T-helper 2 cell treated with Interferon-gamma antibody and Interleukin-4, amounts not matched to agents 5 μg/mL and 100 μg/mL, for 36 hours (primary cell): ENCODE measurements at regions not wholly inside any gene's neighbourhood (a gene's known extent, or its start where the extent isn't known, plus 50 kb on each side); places are given as distances from the start of the nearest gene placed in this dataset.

Experiments
- DNase-seq: peaks from one replicate; pipeline ENCODE4 v3.0.0; 2021; ENCODE audit warnings: low spot score
- H3K27ac Mint-ChIP-seq: one replicate; pipeline ENCODE4 v1.8.0; 2021; ENCODE audit warnings: mild to moderate bottlenecking, mixed read lengths
- H3K27me3 Mint-ChIP-seq: one replicate; pipeline ENCODE4 v1.8.0; 2021; ENCODE audit warnings: low read depth, mixed read lengths
- H3K36me3 Mint-ChIP-seq: one replicate; pipeline ENCODE4 v1.8.0; 2021; ENCODE audit warnings: low read depth, mixed read lengths
- H3K4me1 Mint-ChIP-seq: one replicate; pipeline ENCODE4 v1.8.0; 2021; ENCODE audit warnings: low read depth, mixed read lengths
- H3K4me3 Mint-ChIP-seq: one replicate; pipeline ENCODE4 v1.8.0; 2022; ENCODE audit warnings: mild to moderate bottlenecking, moderate library complexity, mixed read lengths
- H3K9me3 Mint-ChIP-seq: one replicate; pipeline ENCODE4 v1.8.0; 2021; ENCODE audit warnings: mixed read lengths

DNA sequence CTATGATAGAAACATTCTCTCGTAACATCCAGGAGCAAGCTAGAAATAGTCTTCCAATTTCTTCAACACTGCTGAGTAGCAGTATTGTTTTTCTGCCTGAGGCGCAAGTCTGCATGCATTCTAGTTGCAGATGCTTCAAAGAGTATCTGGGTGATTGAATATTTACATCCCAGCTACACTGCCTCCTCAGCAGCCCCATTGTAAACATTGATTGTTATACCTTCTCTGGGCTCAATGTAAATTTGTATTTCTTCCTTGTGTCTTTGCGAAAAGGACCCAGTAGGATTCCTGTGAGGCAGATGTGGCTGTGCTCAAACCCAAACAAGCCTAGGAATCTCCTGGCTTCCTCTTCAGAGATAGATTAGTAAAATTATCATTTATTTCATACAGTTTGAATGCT lies 320.7 kb downstream of the CDC14C start:
- no peaks in the 10 kb centered on the region for H3K27me3 Mint-ChIP-seq
- H3K27ac Mint-ChIP-seq: no peak overlapping the region
- H3K4me3 Mint-ChIP-seq: no peak overlapping the region
- peaks cover 4% of the 10 kb centered on the region for H3K9me3 Mint-ChIP-seq
- no peak for DNase-seq
- H3K36me3 Mint-ChIP-seq: no peaks in the 10 kb centered on the region
- H3K4me1 Mint-ChIP-seq: no peaks in the 10 kb centered on the region

DNA sequence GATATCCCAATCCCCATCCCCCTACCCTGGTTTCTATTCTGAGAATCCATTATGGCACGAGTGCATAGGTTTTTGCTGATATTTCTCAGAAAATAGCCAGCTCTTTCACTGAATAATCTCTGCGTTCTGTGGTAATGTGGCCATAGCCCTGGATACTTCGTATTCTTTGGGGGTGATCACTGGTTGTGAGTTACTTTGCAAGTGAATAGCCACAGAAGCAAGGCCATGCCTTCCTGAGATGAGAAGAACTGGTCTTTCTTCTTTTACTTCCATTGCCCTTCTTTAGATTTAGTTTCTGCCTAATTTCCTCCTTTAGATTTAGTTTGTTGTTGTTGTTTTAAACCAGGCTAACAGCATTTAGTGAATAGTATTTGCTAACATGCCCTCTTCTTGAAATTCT lies 323.4 kb downstream of the CDC14C start:
- Mint-ChIP-seq H3K27me3 (no peaks in the 10 kb centered on the region), H3K36me3 (no peaks in the 10 kb centered on the region), H3K27ac (no peak overlapping the region), H3K9me3 (peaks cover 4% of the 10 kb centered on the region), H3K4me3 (no peak overlapping the region), H3K4me1 (no peaks in the 10 kb centered on the region)
- no peak for DNase-seq

DNA sequence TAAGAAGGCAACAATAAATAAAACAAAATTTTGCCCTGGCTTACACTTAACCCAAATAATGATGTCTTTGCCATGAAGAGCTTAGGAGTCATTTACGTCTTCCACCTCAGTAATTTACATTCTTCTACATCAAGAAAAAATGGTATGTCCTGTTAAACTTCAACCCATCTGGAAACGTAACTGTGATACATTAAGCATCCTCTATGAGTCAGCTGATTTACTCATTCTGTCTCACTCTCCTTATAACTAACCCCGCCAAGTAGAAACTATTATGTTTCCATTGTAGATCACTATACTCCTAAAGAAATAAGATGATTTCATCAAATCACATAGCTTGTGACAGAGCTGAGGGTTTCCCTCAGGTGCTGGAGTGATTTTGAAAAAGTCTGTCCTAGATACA lies 330.7 kb downstream of the CDC14C start:
- H3K36me3 Mint-ChIP-seq: no peaks in the 10 kb centered on the region
- H3K27me3 Mint-ChIP-seq: no peaks in the 10 kb centered on the region
- H3K4me3 Mint-ChIP-seq: no peak overlapping the region
- no peak overlapping the region for H3K27ac Mint-ChIP-seq
- DNase-seq: no peak
- H3K9me3 Mint-ChIP-seq: peaks cover 3% of the 10 kb centered on the region
- H3K4me1 Mint-ChIP-seq: no peaks in the 10 kb centered on the region

DNA sequence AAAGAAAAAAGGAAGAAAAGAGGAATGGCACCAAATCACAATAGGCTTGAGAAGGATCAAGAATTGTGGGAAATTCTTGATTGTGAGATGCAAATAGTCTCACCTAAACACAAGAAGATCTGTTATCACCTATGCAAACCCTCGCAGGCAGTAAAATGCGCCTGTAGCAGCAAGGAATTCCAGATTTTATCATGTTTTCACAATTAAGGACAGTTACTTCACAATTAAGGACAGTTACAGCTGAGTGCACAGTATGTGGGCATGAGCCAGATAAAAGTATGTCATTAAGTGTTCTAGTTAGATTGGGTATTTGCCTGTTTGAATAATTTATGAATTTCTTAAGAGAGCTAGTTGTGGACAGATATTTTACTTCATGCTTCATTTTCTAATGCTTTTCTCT lies 336.2 kb downstream of the CDC14C start:
- peaks cover 3% of the 10 kb centered on the region for H3K9me3 Mint-ChIP-seq
- no peaks in the 10 kb centered on the region for H3K4me1 Mint-ChIP-seq
- H3K27me3 Mint-ChIP-seq: no peaks in the 10 kb centered on the region
- H3K27ac Mint-ChIP-seq: no peak overlapping the region
- no peak overlapping the region for H3K4me3 Mint-ChIP-seq
- no peak for DNase-seq
- no peaks in the 10 kb centered on the region for H3K36me3 Mint-ChIP-seq

DNA sequence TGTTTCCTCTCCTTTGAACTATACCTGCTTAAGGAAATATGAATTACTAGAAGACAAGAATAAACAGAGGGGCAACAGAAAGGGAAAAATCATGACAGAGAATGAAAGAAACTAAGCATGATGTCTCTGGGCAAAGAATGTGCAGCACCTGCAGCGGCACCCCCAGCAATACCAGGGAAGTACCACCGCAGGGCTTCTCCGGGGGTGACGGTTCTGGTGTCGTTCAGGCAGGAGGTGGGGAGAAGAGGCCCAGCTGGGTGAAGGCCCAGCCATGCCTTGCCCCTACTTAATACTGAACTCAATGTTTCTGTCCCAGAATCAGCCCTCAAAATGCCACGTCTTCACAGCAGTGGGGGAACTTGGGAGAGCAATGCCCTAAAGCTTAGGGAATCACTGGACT lies 337.6 kb downstream of the CDC14C start:
- H3K4me3 Mint-ChIP-seq: no peak overlapping the region
- no peak for DNase-seq
- H3K27me3 Mint-ChIP-seq: no peaks in the 10 kb centered on the region
- no peaks in the 10 kb centered on the region for H3K36me3 Mint-ChIP-seq
- H3K9me3 Mint-ChIP-seq: no peaks in the 10 kb centered on the region
- H3K27ac Mint-ChIP-seq: no peak overlapping the region
- H3K4me1 Mint-ChIP-seq: no peaks in the 10 kb centered on the region

DNA sequence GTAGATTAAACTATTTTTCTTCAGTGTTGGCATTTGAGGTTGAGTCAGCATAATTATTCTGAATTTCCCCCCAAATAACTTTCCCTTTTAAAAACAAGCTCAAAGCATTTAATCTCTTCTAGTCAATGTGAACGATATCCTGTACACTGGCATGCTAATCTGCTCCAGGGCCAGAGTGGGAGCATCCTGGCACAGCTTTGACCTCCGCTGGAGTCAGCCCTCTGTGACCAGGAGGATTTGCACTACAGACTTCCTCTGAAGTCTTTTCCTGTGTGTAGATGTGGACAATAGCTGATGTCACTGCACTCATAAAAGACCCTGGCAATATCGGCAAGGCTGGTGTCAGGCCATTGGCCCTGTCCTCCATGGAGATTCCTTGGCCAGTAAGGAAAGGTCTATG lies 340.2 kb downstream of the CDC14C start:
- Mint-ChIP-seq H3K4me1 (no peaks in the 10 kb centered on the region), H3K36me3 (no peaks in the 10 kb centered on the region), H3K4me3 (no peak overlapping the region), H3K9me3 (no peaks in the 10 kb centered on the region), H3K27ac (no peak overlapping the region), H3K27me3 (no peaks in the 10 kb centered on the region)
- no peak for DNase-seq

DNA sequence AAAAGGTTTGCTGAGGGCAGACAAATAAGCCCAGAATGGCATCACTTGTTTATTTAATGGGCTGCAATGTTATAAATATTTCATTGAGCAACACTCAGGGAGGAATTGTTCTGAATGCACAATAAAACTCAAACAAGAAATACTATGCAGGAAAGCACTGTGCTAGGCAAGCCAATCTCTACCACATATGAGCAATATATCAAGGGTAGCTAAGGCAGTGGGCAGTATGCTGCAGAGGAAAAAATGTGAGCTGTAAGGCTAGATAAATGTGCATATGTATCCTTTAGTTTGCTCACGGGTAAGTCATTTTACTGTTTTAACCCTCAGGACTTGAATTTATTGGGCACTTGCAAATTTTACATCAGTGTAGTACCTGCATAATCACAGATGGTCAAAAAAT lies 349.6 kb downstream of the CDC14C start:
- Mint-ChIP-seq H3K27ac (no peak overlapping the region), H3K9me3 (peaks cover 4% of the 10 kb centered on the region), H3K4me1 (no peaks in the 10 kb centered on the region), H3K27me3 (no peaks in the 10 kb centered on the region), H3K36me3 (no peaks in the 10 kb centered on the region), H3K4me3 (no peak overlapping the region)
- DNase-seq: no peak

DNA sequence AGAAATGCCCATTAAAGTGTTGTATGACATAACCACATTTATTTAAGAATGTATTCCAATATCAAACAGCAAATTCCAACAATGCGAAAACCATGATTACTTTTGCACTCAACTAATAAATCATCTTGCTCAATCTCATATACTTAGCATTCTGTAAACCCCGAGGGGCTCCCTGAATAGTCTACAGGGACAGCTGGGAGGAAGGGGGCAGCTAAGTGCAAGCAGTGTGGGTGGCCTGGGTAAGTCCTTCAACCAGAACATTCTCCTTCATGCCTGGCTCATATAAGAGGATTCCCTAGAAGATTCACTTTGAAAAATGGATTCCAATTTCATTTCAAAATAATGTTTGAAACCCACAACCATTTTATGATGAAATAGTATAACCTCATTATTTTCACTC lies 355.5 kb downstream of the CDC14C start:
- Mint-ChIP-seq H3K4me1 (no peaks in the 10 kb centered on the region), H3K27ac (no peak overlapping the region), H3K4me3 (no peak overlapping the region), H3K9me3 (no peaks in the 10 kb centered on the region), H3K27me3 (no peaks in the 10 kb centered on the region), H3K36me3 (no peaks in the 10 kb centered on the region)
- DNase-seq: no peak

DNA sequence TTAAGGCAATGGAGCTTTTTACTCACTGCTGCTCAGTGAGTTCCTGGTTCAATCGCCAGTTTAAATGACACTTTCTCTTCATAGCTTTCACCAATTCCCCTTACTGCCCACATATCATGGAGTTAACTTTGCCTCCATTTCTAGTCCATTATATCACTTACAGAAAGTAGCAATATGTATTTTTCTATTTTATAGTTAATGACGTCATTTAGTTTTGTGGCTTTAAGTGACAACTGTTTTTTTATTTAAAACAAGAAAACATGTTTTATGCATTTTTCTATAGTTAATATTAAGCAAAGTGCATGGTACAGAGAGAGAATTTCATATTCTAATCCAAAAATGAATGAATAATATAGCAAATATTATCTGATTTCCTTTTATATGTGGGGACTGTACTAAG lies 363.3 kb downstream of the CDC14C start:
- Mint-ChIP-seq H3K36me3 (no peaks in the 10 kb centered on the region), H3K9me3 (no peaks in the 10 kb centered on the region), H3K27ac (no peak overlapping the region), H3K4me1 (no peaks in the 10 kb centered on the region), H3K4me3 (no peak overlapping the region), H3K27me3 (no peaks in the 10 kb centered on the region)
- no peak for DNase-seq

DNA sequence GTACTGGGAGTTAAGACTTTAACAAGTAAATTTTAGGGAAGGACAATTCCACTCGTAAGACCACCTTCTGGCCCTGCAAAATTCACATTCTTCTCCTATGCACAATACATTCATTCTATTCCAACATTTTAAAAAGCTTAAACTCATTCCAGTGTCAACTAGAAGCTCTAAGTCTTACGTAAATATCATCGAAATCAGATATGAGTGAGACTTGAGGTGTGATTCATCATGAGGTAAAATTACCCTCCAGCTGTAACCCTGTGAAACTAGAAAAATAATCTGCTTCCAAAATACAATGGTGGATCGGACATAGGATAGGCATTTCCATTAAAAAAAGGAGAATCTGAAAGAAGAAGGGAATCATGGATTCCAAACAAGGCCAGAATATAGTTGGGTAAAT lies 370.3 kb downstream of the CDC14C start:
- Mint-ChIP-seq H3K4me1 (no peaks in the 10 kb centered on the region), H3K27ac (no peak overlapping the region), H3K36me3 (no peaks in the 10 kb centered on the region), H3K9me3 (peaks cover 3% of the 10 kb centered on the region), H3K27me3 (no peaks in the 10 kb centered on the region), H3K4me3 (no peak overlapping the region)
- DNase-seq: no peak

DNA sequence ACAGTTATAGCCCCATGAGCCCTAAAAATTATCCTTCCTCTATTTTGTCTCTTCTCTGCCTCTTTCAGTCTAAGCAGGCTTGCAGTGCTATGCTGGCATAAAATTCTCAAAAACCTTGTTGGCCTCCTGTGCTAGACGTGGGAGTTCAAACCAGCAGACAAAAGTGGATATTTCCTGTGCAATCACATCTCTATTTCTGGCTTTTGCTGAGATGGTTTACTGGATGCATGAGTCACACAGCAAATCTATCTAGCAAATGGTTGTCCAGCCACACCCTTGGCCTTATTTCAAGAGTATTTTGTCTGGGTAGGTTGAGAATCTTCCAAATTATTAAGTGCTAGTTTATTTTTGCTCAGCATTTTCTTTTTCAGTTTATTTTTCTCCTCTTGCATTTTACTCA lies 370.8 kb downstream of the CDC14C start:
- H3K27ac Mint-ChIP-seq: no peak overlapping the region
- no peaks in the 10 kb centered on the region for H3K4me1 Mint-ChIP-seq
- no peaks in the 10 kb centered on the region for H3K36me3 Mint-ChIP-seq
- DNase-seq: no peak
- no peak overlapping the region for H3K4me3 Mint-ChIP-seq
- no peaks in the 10 kb centered on the region for H3K27me3 Mint-ChIP-seq
- H3K9me3 Mint-ChIP-seq: peaks cover 3% of the 10 kb centered on the region

DNA sequence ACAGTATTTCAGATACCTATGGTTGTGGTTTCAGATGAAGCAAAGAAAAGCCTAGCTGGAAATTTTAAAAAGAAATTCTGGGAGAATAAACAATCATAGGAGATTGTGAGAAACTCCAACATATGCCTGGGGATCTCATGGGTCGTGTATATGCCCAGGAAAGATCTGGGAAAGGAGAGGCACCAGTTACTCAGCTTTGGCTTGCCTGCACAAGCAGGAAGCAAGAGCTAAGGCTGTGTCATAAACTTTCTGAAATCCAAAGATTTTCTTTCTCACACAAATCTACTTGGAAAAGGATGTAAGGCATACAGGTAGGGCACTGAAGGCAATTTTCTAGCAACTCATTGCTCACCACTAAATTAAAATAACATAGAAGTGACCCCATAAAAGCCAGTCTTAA lies 373.6 kb downstream of the CDC14C start:
- Mint-ChIP-seq H3K9me3 (peaks cover 12% of the 10 kb centered on the region), H3K4me3 (no peak overlapping the region), H3K36me3 (no peaks in the 10 kb centered on the region), H3K27ac (no peak overlapping the region), H3K4me1 (no peaks in the 10 kb centered on the region), H3K27me3 (no peaks in the 10 kb centered on the region)
- no peak for DNase-seq

DNA sequence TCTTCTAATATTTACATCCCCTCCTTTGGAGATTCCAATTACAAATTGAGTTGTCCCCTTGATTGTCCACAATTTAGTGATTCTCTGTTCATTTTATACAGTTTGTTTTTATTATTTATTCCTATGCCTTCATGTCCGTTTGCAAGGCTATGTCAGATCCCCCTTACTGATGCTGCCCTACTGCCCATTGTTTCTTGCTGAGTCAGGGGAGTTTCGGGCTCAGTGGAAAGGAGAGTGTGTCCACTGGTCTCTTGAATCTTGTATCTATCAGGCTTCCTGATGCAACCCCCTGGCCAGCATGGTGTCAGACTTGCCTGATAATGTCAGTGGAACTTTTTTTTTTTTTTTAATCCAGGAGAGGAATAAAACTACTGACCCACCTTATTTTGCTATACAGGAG lies 384.4 kb downstream of the CDC14C start:
- Mint-ChIP-seq H3K4me3 (no peak overlapping the region), H3K9me3 (peaks cover 12% of the 10 kb centered on the region), H3K27ac (no peak overlapping the region), H3K27me3 (no peaks in the 10 kb centered on the region), H3K36me3 (no peaks in the 10 kb centered on the region), H3K4me1 (no peaks in the 10 kb centered on the region)
- DNase-seq: no peak

DNA sequence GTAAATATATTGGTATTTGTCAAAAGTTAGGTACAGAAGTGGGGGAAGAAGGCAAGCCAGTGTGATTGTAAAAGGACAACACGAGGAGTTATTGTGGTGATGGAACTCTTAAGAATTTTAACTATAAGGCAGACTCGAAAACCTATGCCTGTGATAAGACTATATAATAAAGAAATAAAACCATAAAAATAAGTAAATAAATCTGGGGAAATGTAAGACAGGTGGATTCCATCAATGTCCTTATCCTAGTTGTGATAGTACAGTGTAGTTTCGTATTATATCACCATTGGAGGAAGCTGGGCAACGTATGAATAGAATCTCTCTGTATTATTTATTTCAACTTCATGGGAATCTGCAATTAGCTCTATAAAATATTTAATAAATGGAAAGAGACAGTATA lies 395.7 kb downstream of the CDC14C start:
- no peaks in the 10 kb centered on the region for H3K36me3 Mint-ChIP-seq
- no peak for DNase-seq
- no peak overlapping the region for H3K4me3 Mint-ChIP-seq
- no peaks in the 10 kb centered on the region for H3K27me3 Mint-ChIP-seq
- H3K27ac Mint-ChIP-seq: no peak overlapping the region
- H3K4me1 Mint-ChIP-seq: no peaks in the 10 kb centered on the region
- H3K9me3 Mint-ChIP-seq: no peaks in the 10 kb centered on the region

DNA sequence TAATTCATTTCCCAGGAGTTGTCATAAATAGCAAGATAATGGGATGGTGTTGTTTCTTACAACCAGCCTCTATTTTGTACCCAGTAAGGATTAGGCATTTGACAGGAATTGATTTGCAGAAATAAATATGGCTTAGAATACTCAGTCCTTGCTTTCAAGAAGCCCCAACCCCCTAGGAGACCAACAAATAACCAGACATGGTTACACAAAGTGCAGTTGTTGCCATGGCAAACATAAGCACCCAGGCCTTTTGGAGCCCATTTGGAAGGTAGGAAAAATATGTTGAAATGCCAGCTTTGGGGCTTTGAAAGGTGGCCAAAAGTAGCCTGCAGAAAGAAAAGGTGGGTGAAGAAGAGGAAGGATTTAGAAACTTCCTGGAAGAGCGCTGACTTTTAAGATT lies 397.5 kb downstream of the CDC14C start:
- no peak overlapping the region for H3K27ac Mint-ChIP-seq
- H3K27me3 Mint-ChIP-seq: no peaks in the 10 kb centered on the region
- H3K36me3 Mint-ChIP-seq: no peaks in the 10 kb centered on the region
- no peaks in the 10 kb centered on the region for H3K9me3 Mint-ChIP-seq
- no peak for DNase-seq
- no peaks in the 10 kb centered on the region for H3K4me1 Mint-ChIP-seq
- no peak overlapping the region for H3K4me3 Mint-ChIP-seq

DNA sequence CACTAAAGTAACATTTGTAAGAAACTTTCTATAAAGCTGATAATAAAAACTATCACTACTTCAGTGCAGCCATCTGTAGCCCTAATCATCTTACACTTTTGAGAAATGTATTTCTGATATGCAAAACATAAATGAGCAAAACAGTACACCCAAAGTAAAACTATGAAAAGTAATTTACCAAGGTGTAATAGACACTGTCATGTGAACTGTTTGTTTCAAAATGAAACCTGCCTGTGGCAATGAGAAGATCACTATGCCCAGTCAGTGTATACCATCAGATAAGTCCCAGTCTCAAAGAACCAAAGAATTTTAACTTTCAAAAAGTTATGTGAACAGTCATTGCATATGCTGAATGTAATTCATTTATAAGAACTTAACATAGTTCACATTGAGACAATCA lies 398.1 kb downstream of the CDC14C start:
- no peaks in the 10 kb centered on the region for H3K36me3 Mint-ChIP-seq
- no peak overlapping the region for H3K27ac Mint-ChIP-seq
- no peaks in the 10 kb centered on the region for H3K27me3 Mint-ChIP-seq

More for the DNA sequence above, 398.1 kb downstream of the CDC14C start:
- H3K4me3 Mint-ChIP-seq: no peak overlapping the region
- H3K9me3 Mint-ChIP-seq: no peaks in the 10 kb centered on the region
- no peak for DNase-seq
- no peaks in the 10 kb centered on the region for H3K4me1 Mint-ChIP-seq
